Neural crest cell (in vitro differentiated cells): ENCODE measurements at regions not wholly inside any gene's neighbourhood (a gene's known extent, or its start where the extent isn't known, plus 50 kb on each side); places are given as distances from the start of the nearest gene placed in this dataset.
A peak's percentile ranks its signal among the peaks of the same experiment; 100 is the strongest.

Experiments
- DNase-seq: peaks from one replicate; pipeline ENCODE4 v3.0.0; 2021; ENCODE audit warnings: low read depth, mixed read lengths, low spot score
- H3K27ac Mint-ChIP-seq: one replicate; pipeline ENCODE4 v1.8.0; 2021; ENCODE audit warnings: mild to moderate bottlenecking, mixed read lengths; ENCODE audit not compliant: unreplicated experiment
- H3K27me3 Mint-ChIP-seq: 2 replicates; pipeline ENCODE4 v1.8.0; 2021; ENCODE audit warnings: low read depth, mild to moderate bottlenecking, mixed read lengths
- H3K36me3 Mint-ChIP-seq: 2 replicates; pipeline ENCODE4 v1.8.0; 2021; ENCODE audit warnings: low read depth, mild to moderate bottlenecking, mixed read lengths
- H3K4me1 Mint-ChIP-seq: 2 replicates; pipeline ENCODE4 v1.8.0; 2021; ENCODE audit warnings: mixed read lengths
- H3K4me3 Mint-ChIP-seq: one replicate; pipeline ENCODE4 v1.8.0; 2021; ENCODE audit warnings: mild to moderate bottlenecking, mixed read lengths
- H3K9me3 Mint-ChIP-seq: 2 replicates; pipeline ENCODE4 v1.8.0; 2021; ENCODE audit warnings: mixed read lengths
- CTCF ChIP-seq: fragments of 200-600 bp; sonication (generic); conservative IDR thresholded peaks from 2 replicates; pipeline ENCODE4 v1.5.0; 2021; ENCODE audit warnings: antibody characterized with exemption, mild to moderate bottlenecking

DNA sequence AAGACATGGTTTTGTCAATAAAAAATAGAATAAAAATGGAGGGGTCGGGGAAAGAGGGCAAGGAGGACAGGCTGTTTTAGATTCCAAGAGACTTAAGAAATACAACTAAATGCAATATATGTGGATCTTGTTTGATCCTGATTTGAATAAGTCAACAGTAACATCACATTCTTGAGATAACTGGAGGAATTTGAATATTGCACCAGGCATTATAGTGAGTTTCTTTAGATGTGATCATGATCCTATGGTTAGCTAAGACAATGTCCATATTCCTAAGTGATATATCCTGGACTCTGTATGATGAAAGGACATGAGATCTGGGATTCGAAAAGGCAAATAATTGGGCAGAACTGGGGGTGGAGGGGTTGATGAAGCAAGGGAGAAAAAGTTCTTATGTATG is 311.8 kb downstream of the PLPP3 start:
- Mint-ChIP-seq H3K36me3 (no peaks in the 10 kb centered on the region), H3K4me1 (no peaks in the 10 kb centered on the region), H3K9me3 (no peaks in the 10 kb centered on the region), H3K4me3 (no peak overlapping the region), H3K27me3 (no peaks in the 10 kb centered on the region), H3K27ac (no peak overlapping the region)
- TF ChIP-seq CTCF, result no peak
- no peak for DNase-seq

DNA sequence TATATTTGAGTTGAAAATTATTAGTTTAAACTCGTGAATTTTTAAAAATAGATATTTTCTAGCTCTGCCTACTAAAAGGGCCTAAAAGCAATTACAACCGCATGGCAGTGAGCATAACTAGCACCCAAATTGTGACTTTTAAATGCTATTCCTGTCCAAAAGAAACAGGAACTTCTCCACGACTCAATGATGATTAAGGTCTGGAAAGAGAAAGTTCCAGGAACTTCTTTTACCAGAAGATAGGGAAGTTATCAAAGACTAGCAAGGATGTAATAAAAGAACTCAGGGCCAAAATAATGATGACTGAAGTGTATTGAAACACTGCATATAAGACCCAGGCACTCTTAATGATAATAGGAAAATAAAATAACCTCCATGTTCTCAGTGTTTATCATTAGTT is 313.0 kb downstream of the PLPP3 start:
- H3K4me3 Mint-ChIP-seq, result no peak overlapping the region
- no peaks in the 10 kb centered on the region for H3K36me3 Mint-ChIP-seq
- H3K4me1 Mint-ChIP-seq, result no peaks in the 10 kb centered on the region
- H3K9me3 Mint-ChIP-seq, result no peaks in the 10 kb centered on the region
- DNase-seq, result no peak
- no peak for TF ChIP-seq CTCF
- no peak overlapping the region for H3K27ac Mint-ChIP-seq
- no peaks in the 10 kb centered on the region for H3K27me3 Mint-ChIP-seq

GRCh38 chr1:56265216-56265615 is 314.1 kb downstream of the PLPP3 start:
- H3K36me3 Mint-ChIP-seq, result no peaks in the 10 kb centered on the region
- no peak for DNase-seq
- H3K9me3 Mint-ChIP-seq, result peaks cover 3% of the 10 kb centered on the region
- no peak overlapping the region for H3K4me3 Mint-ChIP-seq
- no peaks in the 10 kb centered on the region for H3K4me1 Mint-ChIP-seq
- no peaks in the 10 kb centered on the region for H3K27me3 Mint-ChIP-seq
- TF ChIP-seq CTCF, result no peak
- H3K27ac Mint-ChIP-seq, result no peak overlapping the region

DNA sequence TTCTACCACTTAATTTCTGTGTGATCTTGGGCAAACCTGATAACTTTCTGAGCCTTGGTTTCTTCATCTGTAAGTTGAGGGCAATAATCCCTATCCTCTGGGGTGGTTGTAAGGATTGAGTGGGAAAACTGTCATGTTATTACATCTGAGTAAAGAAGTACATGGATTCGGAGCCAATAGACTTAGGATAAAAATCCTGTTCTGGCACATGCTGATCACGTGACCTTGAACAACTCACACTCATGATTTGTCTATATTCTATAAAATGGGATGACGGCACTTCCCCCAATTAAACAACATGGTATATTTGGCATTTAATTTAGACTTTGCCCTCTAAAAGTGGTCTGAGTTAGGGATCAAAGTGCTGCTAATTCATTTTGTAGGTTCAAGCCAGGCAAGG is 315.5 kb downstream of the PLPP3 start:
- Mint-ChIP-seq H3K4me3 (no peak overlapping the region), H3K9me3 (peaks cover 3% of the 10 kb centered on the region)
- no peak for TF ChIP-seq CTCF

GRCh38 chr1:56258371-56258770 is 321.0 kb downstream of the PLPP3 start:
- H3K4me3 Mint-ChIP-seq, result no peak overlapping the region
- DNase-seq, result no peak
- H3K27me3 Mint-ChIP-seq, result no peaks in the 10 kb centered on the region
- peaks cover 3% of the 10 kb centered on the region for H3K9me3 Mint-ChIP-seq
- H3K36me3 Mint-ChIP-seq, result no peaks in the 10 kb centered on the region
- no peak for TF ChIP-seq CTCF
- peaks cover 32% of the 10 kb centered on the region for H3K4me1 Mint-ChIP-seq
- peak overlapping the region; percentile 60 for H3K27ac Mint-ChIP-seq

More for the DNA sequence above, 315.5 kb downstream of the PLPP3 start:
- H3K27me3 Mint-ChIP-seq, result no peaks in the 10 kb centered on the region
- H3K27ac Mint-ChIP-seq, result no peak overlapping the region
- DNase-seq, result no peak
- no peaks in the 10 kb centered on the region for H3K36me3 Mint-ChIP-seq
- peaks cover 4% of the 10 kb centered on the region for H3K4me1 Mint-ChIP-seq

- Mint-ChIP-seq H3K4me1 (peaks cover 32% of the 10 kb centered on the region), H3K36me3 (no peaks in the 10 kb centered on the region), H3K27me3 (no peaks in the 10 kb centered on the region), H3K27ac (no peak overlapping the region), H3K4me3 (no peak overlapping the region), H3K9me3 (peaks cover 3% of the 10 kb centered on the region)
- no peak for DNase-seq
- TF ChIP-seq CTCF, result no peak
Observed at GRCh38 chr1:56257726-56258125, 321.6 kb downstream of the PLPP3 start.
